Prostate gland (tissue), 2 donors: ENCODE measurements at regions not wholly inside any gene's neighbourhood (a gene's known extent, or its start where the extent isn't known, plus 50 kb on each side); places are given as distances from the start of the nearest gene placed in this dataset.

ENCODE experiments used
- DNase-seq: peaks from one replicate; pipeline ENCODE4 v3.0.0-alpha.2; 2019; ENCODE audit warnings: low spot score
- H3K27ac ChIP-seq, 2 donors: fragments of 200-600 bp; sonication (generic); 2 replicates each; pipeline ENCODE4 v1.5.1; 2017 to 2019
- H3K27me3 ChIP-seq: fragments of 200-600 bp; sonication (generic); replicated peaks from 2 replicates; pipeline ENCODE4 v1.5.1; 2019; ENCODE audit not compliant: insufficient read depth
- H3K36me3 ChIP-seq, 2 donors: fragments of 200-600 bp; sonication (generic); 1 replicate in 1 of 2; 2 replicates in 1 of 2; pipeline versions ENCODE4 v1.5.1 to v1.8.1; 2017 to 2019
- H3K4me1 ChIP-seq: fragments of 200-600 bp; sonication (generic); replicated peaks from 2 replicates; pipeline ENCODE4 v1.5.1; 2019
- H3K4me3 ChIP-seq, 2 donors: fragments of 200-600 bp; sonication (generic); 2 replicates each; pipeline ENCODE4 v1.5.1; 2017 to 2019
- H3K9me3 ChIP-seq: fragments of 200-600 bp; sonication (generic); 2 replicates; pipeline ENCODE4 v1.5.1; 2017
- POLR2A ChIP-seq: fragments of 450-650 bp; IDR thresholded peaks from one replicate; pipeline ENCODE4 v1.6.1; 2016; ENCODE audit warnings: antibody characterized with exemption, mild to moderate bottlenecking
- POLR2AphosphoS5 ChIP-seq: sonication (generic); formaldehyde crosslinking; IDR thresholded peaks from one replicate; pipeline ENCODE4 v1.6.1; 2017; ENCODE audit warnings: antibody characterized with exemption
- WGBS: methylation state at CpG from one replicate; pipeline ENCODE4 v1.1.5; 2018; 5-methylcytosine and 5-hydroxymethylcytosine counted together
- intact Hi-C: fragments of 100-400 bp; cut with DNase I; formaldehyde crosslinking; loops from one replicate; pipeline ENCODE4 v1.14.2; 2022
- TF ChIP-seq, protein P1 (sequence below), 4 experiments: fragments of 200-600 bp in 2 of 4; fragments of 450-650 bp in 2 of 4; sonication (generic) in 2 of 4; IDR thresholded peaks; 1 replicate in 3 of 4; 2 replicates in 1 of 4; pipeline ENCODE4 v1.5.1; 2016 to 2019; ENCODE audit warnings: antibody characterized with exemption in 4 of 4, mild to moderate bottlenecking in 2 of 4, moderate library complexity in 2 of 4

DNA sequence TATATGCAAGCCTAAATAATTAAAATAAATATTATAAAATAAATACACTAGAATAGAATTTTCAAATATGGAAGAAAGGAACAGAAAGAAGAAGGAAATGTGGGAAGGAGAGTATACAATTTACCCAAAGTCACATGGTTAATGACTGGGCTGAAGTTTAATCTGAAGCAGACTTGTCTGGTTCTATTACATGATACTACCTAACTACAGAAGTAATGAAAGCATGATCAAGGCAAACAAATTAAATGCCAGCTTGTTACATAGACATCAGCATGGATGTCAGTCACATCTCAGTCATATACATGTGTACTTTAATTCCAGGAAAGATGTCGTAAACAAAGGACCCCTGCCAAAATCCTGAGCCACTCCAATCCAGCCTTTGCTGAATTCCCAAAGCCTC is 1060.8 kb downstream of the CNTNAP5 start:
- no peaks in the 10 kb centered on the region for H3K9me3 ChIP-seq
- H3K27me3 ChIP-seq: no peaks in the 10 kb centered on the region
- H3K36me3 ChIP-seq: no peaks in the 10 kb centered on the region
- intact Hi-C loops: no loop called here
- no peaks in the 10 kb centered on the region for H3K4me1 ChIP-seq
- no peak for TF ChIP-seq POLR2AphosphoS5
- TF ChIP-seq, protein P1, sequence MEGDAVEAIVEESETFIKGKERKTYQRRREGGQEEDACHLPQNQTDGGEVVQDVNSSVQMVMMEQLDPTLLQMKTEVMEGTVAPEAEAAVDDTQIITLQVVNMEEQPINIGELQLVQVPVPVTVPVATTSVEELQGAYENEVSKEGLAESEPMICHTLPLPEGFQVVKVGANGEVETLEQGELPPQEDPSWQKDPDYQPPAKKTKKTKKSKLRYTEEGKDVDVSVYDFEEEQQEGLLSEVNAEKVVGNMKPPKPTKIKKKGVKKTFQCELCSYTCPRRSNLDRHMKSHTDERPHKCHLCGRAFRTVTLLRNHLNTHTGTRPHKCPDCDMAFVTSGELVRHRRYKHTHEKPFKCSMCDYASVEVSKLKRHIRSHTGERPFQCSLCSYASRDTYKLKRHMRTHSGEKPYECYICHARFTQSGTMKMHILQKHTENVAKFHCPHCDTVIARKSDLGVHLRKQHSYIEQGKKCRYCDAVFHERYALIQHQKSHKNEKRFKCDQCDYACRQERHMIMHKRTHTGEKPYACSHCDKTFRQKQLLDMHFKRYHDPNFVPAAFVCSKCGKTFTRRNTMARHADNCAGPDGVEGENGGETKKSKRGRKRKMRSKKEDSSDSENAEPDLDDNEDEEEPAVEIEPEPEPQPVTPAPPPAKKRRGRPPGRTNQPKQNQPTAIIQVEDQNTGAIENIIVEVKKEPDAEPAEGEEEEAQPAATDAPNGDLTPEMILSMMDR (IDR thresholded peaks at IDR 0.05): no peak
- TF ChIP-seq POLR2A: no peak
- H3K4me3 ChIP-seq: no peak overlapping the region
- no peak for DNase-seq
- WGBS: 71% methylated on average over 1 of the region's 1 CpG
- no peak overlapping the region for H3K27ac ChIP-seq

DNA sequence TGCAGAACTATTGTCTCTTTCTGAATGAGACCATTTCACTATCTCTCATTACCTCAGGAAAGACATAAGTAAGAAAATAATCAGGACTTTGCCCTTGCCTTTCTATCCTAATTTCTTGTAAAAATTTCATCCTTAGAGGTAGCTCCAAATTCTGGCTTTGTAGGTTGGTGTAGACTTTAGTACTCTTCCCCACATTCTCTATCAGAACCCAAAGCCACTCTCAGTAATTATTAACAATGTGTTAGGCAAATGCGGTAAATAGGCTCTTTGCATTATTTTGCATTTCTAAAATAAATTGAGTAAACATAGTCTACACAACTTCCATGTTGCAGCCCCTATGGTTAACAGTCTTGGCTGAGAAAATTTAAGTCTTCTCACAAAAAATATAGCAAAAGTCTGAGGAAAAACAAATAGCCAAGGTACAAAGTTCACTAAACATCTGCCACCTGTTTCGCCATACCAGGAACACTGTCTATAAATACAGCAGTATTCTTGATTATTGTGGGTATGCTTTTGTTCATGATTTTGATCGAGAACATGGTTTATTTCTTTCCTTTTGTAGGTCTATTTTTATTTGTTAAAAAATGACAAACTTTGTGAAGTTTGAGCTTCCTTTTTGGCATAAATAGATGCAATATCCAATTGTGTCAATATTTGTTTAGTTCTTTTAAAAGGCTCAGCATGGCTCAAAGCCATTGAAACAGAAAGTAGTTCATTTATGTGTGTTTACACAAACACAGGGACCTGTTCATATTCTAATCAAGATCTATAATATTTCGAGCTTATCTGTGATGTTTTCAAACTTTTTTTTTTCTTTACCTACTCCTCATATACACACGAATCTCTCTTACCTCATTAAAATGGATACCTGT is 1061.5 kb downstream of the CNTNAP5 start:
- TF ChIP-seq, protein P1 (IDR thresholded peaks at IDR 0.05): no peak
- TF ChIP-seq POLR2AphosphoS5 (no peak), POLR2A (no peak)
- intact Hi-C loops: no loop called here
- WGBS: 42% methylated on average over 5 of the region's 5 CpGs

DNA sequence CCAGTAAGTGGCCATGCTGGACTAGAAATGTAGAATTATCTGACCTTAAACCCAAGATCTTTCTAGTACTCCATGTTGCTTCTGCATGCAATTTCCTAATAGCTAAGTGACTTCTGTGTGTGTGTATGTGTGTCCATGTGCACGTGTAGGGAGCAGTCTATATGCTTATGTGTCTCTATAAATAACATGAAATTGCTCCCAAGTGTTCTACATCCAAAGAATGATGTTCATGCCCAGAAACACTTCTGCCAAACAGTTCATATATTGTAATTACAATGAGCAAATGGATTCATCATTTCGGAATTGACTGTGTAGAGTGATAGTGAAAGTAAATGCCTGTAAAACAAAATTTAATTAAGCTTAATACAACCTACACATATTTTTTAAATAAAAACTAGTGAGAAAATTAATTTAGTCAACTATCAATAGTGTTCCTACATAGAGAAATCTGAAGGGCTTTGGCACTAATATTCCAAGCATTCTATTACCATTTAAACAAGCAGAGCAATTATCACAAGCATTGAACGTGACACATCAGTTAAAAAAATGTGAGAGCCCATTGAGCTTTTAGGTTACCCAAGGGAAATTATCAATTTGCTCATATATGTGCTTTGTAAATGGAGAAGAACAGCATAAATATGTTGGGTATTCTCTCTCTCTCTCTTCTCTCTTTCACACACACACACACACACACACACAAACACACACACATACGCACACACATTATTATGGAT is 1067.4 kb downstream of the CNTNAP5 start:
- DNase-seq: no peak
- H3K4me3 ChIP-seq: no peak overlapping the region
- WGBS: 88% methylated on average over 4 of the region's 4 CpGs
- no peaks in the 10 kb centered on the region for H3K36me3 ChIP-seq
- no peaks in the 10 kb centered on the region for H3K27me3 ChIP-seq
- intact Hi-C loops: no loop called here
- TF ChIP-seq, protein P1 (IDR thresholded peaks at IDR 0.05): no peak
- TF ChIP-seq POLR2A: no peak
- TF ChIP-seq POLR2AphosphoS5: no peak
- no peaks in the 10 kb centered on the region for H3K4me1 ChIP-seq
- H3K27ac ChIP-seq: no peak overlapping the region
- H3K9me3 ChIP-seq: no peaks in the 10 kb centered on the region

More for the DNA sequence above, 1061.5 kb downstream of the CNTNAP5 start:
- DNase-seq: no peak
- no peaks in the 10 kb centered on the region for H3K36me3 ChIP-seq
- no peaks in the 10 kb centered on the region for H3K27me3 ChIP-seq
- H3K9me3 ChIP-seq: no peaks in the 10 kb centered on the region
- no peak overlapping the region for H3K4me3 ChIP-seq
- no peak overlapping the region for H3K27ac ChIP-seq
- H3K4me1 ChIP-seq: no peaks in the 10 kb centered on the region

DNA sequence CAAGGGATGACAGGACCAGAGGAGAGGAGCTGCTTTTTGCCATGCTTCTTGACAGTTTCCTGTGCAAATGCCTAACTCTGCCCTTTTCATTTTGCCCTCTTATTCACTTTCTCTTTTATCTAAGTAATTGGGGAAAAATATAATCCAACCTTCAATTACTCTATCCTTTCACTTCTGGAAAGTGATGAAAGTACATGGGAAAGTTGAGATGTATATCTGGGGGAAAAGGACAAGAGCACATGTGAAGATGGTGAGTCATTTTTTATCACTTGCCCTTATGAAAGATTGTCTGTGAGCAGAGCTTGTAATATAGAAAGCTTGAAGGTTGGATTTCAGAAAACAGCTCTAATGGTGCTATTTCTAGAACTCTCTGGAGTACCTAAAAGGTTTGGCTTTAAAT is 1070.7 kb downstream of the CNTNAP5 start:
- Histone ChIP-seq H3K9me3 (no peaks in the 10 kb centered on the region), H3K27me3 (no peaks in the 10 kb centered on the region), H3K4me1 (no peaks in the 10 kb centered on the region), H3K36me3 (no peaks in the 10 kb centered on the region), H3K27ac (no peak overlapping the region), H3K4me3 (no peak overlapping the region)
- no peak for DNase-seq
- TF ChIP-seq POLR2AphosphoS5 (no peak), POLR2A (no peak)
- TF ChIP-seq, protein P1 (IDR thresholded peaks at IDR 0.05): no peak
- intact Hi-C loops: no loop called here
